Liver (tissue), 3 donors: ENCODE measurements at regions not wholly inside any gene's neighbourhood (a gene's known extent, or its start where the extent isn't known, plus 50 kb on each side); places are given as distances from the start of the nearest gene placed in this dataset.

Experiments used
- JUND ChIP-seq, 2 donors: IDR thresholded peaks; 2 replicates each; pipeline ENCODE4 v1.6.1; 2016; ENCODE audit warnings: antibody characterized with exemption in 2 of 2
- TF ChIP-seq, protein P1 (sequence below): fragments of 150-350 bp; IDR thresholded peaks from 2 replicates; pipeline ENCODE4 v1.5.1; 2017; ENCODE audit warnings: improper control_type of control experiment, low read depth, low read length; ENCODE audit not compliant: missing input control
- donor health status: healthy.
- donor health status: healthy.

DNA sequence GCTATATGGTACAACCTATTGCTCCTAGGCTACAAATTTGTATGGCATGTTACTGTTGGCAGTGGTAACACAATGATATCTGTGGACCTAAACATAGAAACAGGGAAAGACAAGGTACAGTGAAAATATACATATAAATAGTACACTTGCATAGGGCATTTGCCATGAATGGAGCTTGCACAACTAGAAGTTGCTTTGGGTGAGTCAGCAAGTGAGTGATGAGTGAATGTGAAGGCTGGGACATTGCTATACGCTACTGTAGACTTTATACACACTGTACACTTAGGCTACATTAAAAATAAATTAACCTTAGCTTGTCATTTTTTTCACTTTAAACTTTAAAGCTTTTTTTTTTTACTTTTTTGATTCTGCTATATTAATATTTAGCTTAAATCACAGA, 500.0 kb upstream of the SETBP1 start:
- TF ChIP-seq, protein P1, sequence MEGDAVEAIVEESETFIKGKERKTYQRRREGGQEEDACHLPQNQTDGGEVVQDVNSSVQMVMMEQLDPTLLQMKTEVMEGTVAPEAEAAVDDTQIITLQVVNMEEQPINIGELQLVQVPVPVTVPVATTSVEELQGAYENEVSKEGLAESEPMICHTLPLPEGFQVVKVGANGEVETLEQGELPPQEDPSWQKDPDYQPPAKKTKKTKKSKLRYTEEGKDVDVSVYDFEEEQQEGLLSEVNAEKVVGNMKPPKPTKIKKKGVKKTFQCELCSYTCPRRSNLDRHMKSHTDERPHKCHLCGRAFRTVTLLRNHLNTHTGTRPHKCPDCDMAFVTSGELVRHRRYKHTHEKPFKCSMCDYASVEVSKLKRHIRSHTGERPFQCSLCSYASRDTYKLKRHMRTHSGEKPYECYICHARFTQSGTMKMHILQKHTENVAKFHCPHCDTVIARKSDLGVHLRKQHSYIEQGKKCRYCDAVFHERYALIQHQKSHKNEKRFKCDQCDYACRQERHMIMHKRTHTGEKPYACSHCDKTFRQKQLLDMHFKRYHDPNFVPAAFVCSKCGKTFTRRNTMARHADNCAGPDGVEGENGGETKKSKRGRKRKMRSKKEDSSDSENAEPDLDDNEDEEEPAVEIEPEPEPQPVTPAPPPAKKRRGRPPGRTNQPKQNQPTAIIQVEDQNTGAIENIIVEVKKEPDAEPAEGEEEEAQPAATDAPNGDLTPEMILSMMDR = no peak
- TF ChIP-seq JUND (IDR thresholded peaks at IDR 0.05) = no peak
